Glomerular visceral epithelial cell (primary cell): ENCODE measurements at regions not wholly inside any gene's neighbourhood (a gene's known extent, or its start where the extent isn't known, plus 50 kb on each side); places are given as distances from the start of the nearest gene placed in this dataset.

ENCODE experiments used
- DNase-seq: peaks from one replicate; pipeline ENCODE4 v3.0.0-alpha.2; 2016; ENCODE audit errors: extremely low spot score

DNA sequence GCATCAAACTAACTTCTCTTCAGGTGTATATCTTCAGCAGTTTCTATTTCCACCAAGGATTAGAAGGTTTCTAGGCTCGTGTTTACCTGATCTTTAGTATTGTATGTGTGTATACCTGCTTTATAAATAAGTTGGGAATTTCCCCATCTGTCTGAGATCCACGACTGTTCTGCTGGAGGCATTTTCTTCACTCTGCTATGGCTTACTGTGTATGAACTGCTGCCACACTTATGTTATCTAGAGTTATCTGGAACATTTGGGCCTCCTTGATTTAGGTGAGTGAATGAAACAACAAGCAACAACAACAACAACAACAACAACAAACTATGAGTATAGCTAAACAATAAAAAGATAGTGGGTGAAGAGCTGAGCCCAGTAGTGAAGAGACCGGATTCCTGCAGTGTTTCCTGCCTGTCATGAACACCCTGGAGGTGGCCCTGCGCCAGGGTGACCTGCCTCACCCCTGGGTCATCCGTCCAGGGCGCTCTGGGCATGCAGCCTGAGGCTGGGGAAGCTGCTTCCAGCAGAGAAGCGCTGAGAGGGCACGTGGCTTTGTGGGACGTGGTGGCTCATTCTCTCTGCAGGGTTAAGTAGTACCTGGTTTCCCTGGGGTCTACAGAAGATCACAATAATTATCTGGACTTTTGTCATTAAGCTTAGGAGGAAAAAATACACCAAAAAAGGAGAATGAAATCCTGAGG lies 56.1 kb upstream of the GATA6 start:
- no peak for DNase-seq

DNA sequence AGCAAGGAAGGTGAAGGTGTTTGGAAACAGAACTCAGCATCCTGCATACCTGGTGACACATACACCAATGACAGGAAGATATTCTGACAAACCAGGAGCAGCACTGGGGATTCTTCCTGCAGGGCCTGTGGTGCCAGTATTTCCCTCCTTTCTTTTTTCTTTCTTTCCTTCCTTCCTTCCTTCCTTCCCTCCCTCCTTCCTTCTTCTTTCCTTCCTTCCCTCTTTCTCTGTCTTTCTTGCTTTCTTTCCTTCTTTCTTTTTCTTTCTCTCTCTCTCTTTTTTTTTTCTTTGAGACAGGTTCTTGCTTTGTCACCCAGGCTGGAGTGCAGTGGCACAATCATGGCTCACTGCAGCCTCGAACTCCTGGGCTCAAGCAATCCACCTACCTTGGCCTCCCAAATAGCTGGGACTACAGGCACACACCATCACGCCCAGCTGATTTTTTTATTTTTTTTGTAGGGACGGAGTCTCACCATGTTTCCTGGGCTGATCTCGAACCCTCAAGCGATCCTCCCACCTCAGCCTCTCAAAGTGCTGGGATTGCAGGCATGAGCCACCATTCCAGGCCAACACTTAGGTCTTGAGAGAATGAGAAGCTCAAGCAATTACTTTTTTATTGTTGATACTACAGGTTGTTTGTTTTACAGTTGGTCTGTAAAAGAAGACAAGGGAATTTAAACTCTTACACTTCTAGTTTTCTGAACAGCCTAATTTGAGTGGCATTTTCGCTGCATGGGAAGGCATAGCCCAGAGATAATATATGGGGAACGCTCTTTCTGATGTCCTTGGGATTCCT lies 54.7 kb upstream of the GATA6 start:
- DNase-seq: no peak

DNA sequence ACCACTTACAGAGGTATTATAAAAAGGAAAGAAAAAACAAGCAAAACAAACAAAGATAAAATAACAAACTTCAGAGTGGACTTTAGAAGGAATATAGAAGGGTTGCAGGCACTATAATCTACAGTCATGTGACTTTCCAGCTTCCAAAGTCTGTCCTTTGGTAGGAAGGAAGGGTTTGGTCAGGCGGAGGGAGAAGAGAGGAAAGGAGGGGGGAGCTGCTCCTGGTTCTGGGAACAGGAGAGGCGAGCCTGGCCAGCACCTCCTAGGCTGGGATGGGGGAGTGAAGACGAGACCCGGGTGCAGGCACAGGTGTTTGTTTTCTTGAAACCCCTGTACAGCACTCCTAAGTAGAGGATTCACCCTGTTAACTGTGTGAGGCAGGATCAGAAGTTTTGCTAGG lies 53.8 kb upstream of the GATA6 start:
- DNase-seq: no peak
